Fibroblast of the aortic adventitia (primary cell): ENCODE measurements at regions not wholly inside any gene's neighbourhood (a gene's known extent, or its start where the extent isn't known, plus 50 kb on each side); places are given as distances from the start of the nearest gene placed in this dataset.

Experiments used
- DNase-seq: peaks from one replicate; pipeline ENCODE4 v3.0.0-alpha.2; 2010; ENCODE audit warnings: low read depth
- H3K4me3 ChIP-seq: 2 replicates; pipeline ENCODE4 v1.5.1; 2011; ENCODE audit warnings: low read depth, mild to moderate bottlenecking, control low read depth, low read length, moderate library complexity
- CTCF ChIP-seq: IDR thresholded peaks from 2 replicates; pipeline ENCODE4 v1.5.1; 2011; ENCODE audit warnings: mild to moderate bottlenecking, low read length, control low read depth, inconsistent platforms; ENCODE audit not compliant: insufficient read depth

GRCh38 chr2:239833269-239834109 is 191.7 kb downstream of the NDUFA10 start:
- H3K4me3 ChIP-seq = no peak overlapping the region
- no peak for DNase-seq
- TF ChIP-seq CTCF = no peak

- no peak for TF ChIP-seq CTCF
- no peak for DNase-seq
Observed at GRCh38 chr2:239832490-239833268, 192.5 kb downstream of the NDUFA10 start.

GRCh38 chr2:239831861-239832489 is 193.2 kb downstream of the NDUFA10 start:
- DNase-seq = no peak
- TF ChIP-seq CTCF = no peak
- H3K4me3 ChIP-seq = no peak overlapping the region

More at GRCh38 chr2:239832490-239833268, 192.5 kb downstream of the NDUFA10 start:
- H3K4me3 ChIP-seq = no peak overlapping the region

- H3K4me3 ChIP-seq = no peak overlapping the region
- no peak for DNase-seq
- TF ChIP-seq CTCF = no peak
Observed at GRCh38 chr2:239831001-239831731, 194.0 kb downstream of the NDUFA10 start.

- no peak for TF ChIP-seq CTCF
Observed at GRCh38 chr2:239830121-239831000, 194.8 kb downstream of the NDUFA10 start.

More at GRCh38 chr2:239830121-239831000, 194.8 kb downstream of the NDUFA10 start:
- DNase-seq = no peak
- no peak overlapping the region for H3K4me3 ChIP-seq
